HG03196 (cell line): ENCODE measurements at regions not wholly inside any gene's neighbourhood (a gene's known extent, or its start where the extent isn't known, plus 50 kb on each side); places are given as distances from the start of the nearest gene placed in this dataset.

Experiments
- ATAC-seq: cut with Tn5 transposase; IDR thresholded peaks from one replicate; pipeline ENCODE4 v1.9.1; 2021; ENCODE audit not compliant: unreplicated experiment

- no peak for ATAC-seq
Measured at GRCh38 chr15:39139431-39140059, 441.3 kb upstream of the THBS1 start.

- no peak for ATAC-seq
Measured at GRCh38 chr15:39140060-39140604, 440.7 kb upstream of the THBS1 start.

- no peak for ATAC-seq
Measured at GRCh38 chr15:39142500-39142899, 438.4 kb upstream of the THBS1 start.

- no peak for ATAC-seq
Measured at GRCh38 chr15:39143479-39143878, 437.4 kb upstream of the THBS1 start.

GRCh38 chr15:39144051-39144450, 436.8 kb upstream of the THBS1 start:
- ATAC-seq = no peak

- no peak for ATAC-seq
Measured at GRCh38 chr15:39144613-39145499, 436.0 kb upstream of the THBS1 start.

GRCh38 chr15:39145854-39146625, 434.8 kb upstream of the THBS1 start:
- ATAC-seq = no peak

- no peak for ATAC-seq
Measured at GRCh38 chr15:39149636-39150150, 431.2 kb upstream of the THBS1 start.

- ATAC-seq = no peak
Measured at GRCh38 chr15:39151545-39151944, 429.3 kb upstream of the THBS1 start.

- no peak for ATAC-seq
Measured at GRCh38 chr15:39153058-39153714, 427.7 kb upstream of the THBS1 start.

- no peak for ATAC-seq
Measured at GRCh38 chr15:39153716-39154115, 427.2 kb upstream of the THBS1 start.

- no peak for ATAC-seq
Measured at GRCh38 chr15:39154227-39154638, 426.6 kb upstream of the THBS1 start.

- ATAC-seq = no peak
Measured at GRCh38 chr15:39154776-39155175, 426.1 kb upstream of the THBS1 start.

GRCh38 chr15:39156166-39156565, 424.7 kb upstream of the THBS1 start:
- no peak for ATAC-seq

GRCh38 chr15:39156646-39157250, 424.1 kb upstream of the THBS1 start:
- no peak for ATAC-seq

GRCh38 chr15:39157882-39158281, 423.0 kb upstream of the THBS1 start:
- ATAC-seq = no peak

GRCh38 chr15:39159833-39160232, 421.0 kb upstream of the THBS1 start:
- ATAC-seq = no peak

GRCh38 chr15:39161096-39161495, 419.8 kb upstream of the THBS1 start:
- ATAC-seq = no peak

- no peak for ATAC-seq
Measured at GRCh38 chr15:39165020-39165706, 415.7 kb upstream of the THBS1 start.
